WTC11 (cell line): ENCODE measurements at regions not wholly inside any gene's neighbourhood (a gene's known extent, or its start where the extent isn't known, plus 50 kb on each side); places are given as distances from the start of the nearest gene placed in this dataset.
A peak's percentile ranks its signal among the peaks of the same experiment; 100 is the strongest.

Experiments used
- ATAC-seq: fragments of 200-7000 bp; cut with Tn5 transposase; 2 replicates; pipeline ENCODE4 v1.10.0; 2021; ENCODE audit warnings: mild to moderate bottlenecking, moderate library complexity
- CTCF ChIA-PET: fragments of 300-600 bp; sonication (Branson Sonifier 250); formaldehyde crosslinking; loops from one replicate; lab custom pipeline; 2021; ENCODE audit warnings: antibody characterized with exemption; lab: Charles Lee
- POLR2A ChIA-PET: fragments of 350-600 bp; sonication (Branson Sonifier 250); formaldehyde crosslinking; loops from one replicate; lab custom pipeline; 2021; ENCODE audit warnings: antibody characterized with exemption; lab: Charles Lee
- DNase-seq: peaks from one replicate; pipeline ENCODE4 v3.0.0; 2021; ENCODE audit warnings: low spot score
- H3K27ac Mint-ChIP-seq: 2 replicates; pipeline ENCODE4 v1.8.0; 2021; ENCODE audit warnings: mixed read lengths
- H3K27me3 Mint-ChIP-seq: 2 replicates; pipeline ENCODE4 v1.8.0; 2021; ENCODE audit warnings: low read depth, mild to moderate bottlenecking, moderate library complexity, mixed read lengths
- H3K36me3 Mint-ChIP-seq: 2 replicates; pipeline ENCODE4 v1.8.0; 2021; ENCODE audit warnings: mixed read lengths
- H3K4me1 Mint-ChIP-seq: 2 replicates; pipeline ENCODE4 v1.8.0; 2022; ENCODE audit warnings: mixed read lengths
- H3K4me3 Mint-ChIP-seq: 2 replicates; pipeline ENCODE4 v1.8.0; 2021; ENCODE audit warnings: mild to moderate bottlenecking, moderate library complexity, mixed read lengths
- H3K9me3 Mint-ChIP-seq: 2 replicates; pipeline ENCODE4 v1.8.0; 2021; ENCODE audit warnings: mixed read lengths
- ATF3 ChIP-seq: sonication (generic); formaldehyde crosslinking; conservative IDR thresholded peaks from 2 replicates; pipeline ENCODE4 v1.8.1; 2022; ENCODE audit warnings: mild to moderate bottlenecking, missing genetic modification reagents
- CREM ChIP-seq: sonication (generic); formaldehyde crosslinking; IDR thresholded peaks from 2 replicates; pipeline ENCODE4 v1.8.1; 2022; ENCODE audit warnings: mild to moderate bottlenecking, missing genetic modification reagents, moderate library complexity
- E2F1 ChIP-seq: sonication (generic); formaldehyde crosslinking; IDR thresholded peaks from 2 replicates; pipeline ENCODE4 v1.8.0; 2022; ENCODE audit warnings: mild to moderate bottlenecking, missing genetic modification reagents
- E2F5 ChIP-seq: sonication (generic); formaldehyde crosslinking; IDR thresholded peaks from 2 replicates; pipeline ENCODE4 v1.8.1; 2022; ENCODE audit warnings: mild to moderate bottlenecking, moderate library complexity, missing genetic modification reagents
- ESRRA ChIP-seq: sonication (generic); formaldehyde crosslinking; IDR thresholded peaks from 2 replicates; pipeline ENCODE4 v1.8.1; 2022; ENCODE audit warnings: mild to moderate bottlenecking, missing genetic modification reagents, borderline replicate concordance
- ETV6 ChIP-seq: sonication (generic); formaldehyde crosslinking; IDR thresholded peaks from 2 replicates; pipeline ENCODE4 v1.8.1; 2022; ENCODE audit warnings: mild to moderate bottlenecking, missing genetic modification reagents
- GABPB1 ChIP-seq: sonication (generic); formaldehyde crosslinking; IDR thresholded peaks from 2 replicates; pipeline ENCODE4 v1.8.1; 2023; ENCODE audit warnings: mild to moderate bottlenecking, missing genetic modification reagents
- GTF2I ChIP-seq: fragments of 250-450 bp; sonication (Bioruptor Pico); conservative IDR thresholded peaks from 2 replicates; pipeline ENCODE4 v1.4.0; 2021; ENCODE audit warnings: mild to moderate bottlenecking
- JAZF1 ChIP-seq: fragments of 250-450 bp; sonication (Bioruptor Pico); IDR thresholded peaks from 2 replicates; pipeline ENCODE4 v1.9.0; 2021; ENCODE audit warnings: moderate library complexity, mild to moderate bottlenecking, inconsistent platforms
- KAT7 ChIP-seq: sonication (generic); formaldehyde crosslinking; IDR thresholded peaks from 2 replicates; pipeline ENCODE4 v1.8.1; 2023; ENCODE audit warnings: missing genetic modification reagents, mild to moderate bottlenecking, borderline replicate concordance
- MAX ChIP-seq: sonication (generic); formaldehyde crosslinking; IDR thresholded peaks from 2 replicates; pipeline ENCODE4 v1.8.0; 2022; ENCODE audit warnings: mild to moderate bottlenecking, missing genetic modification reagents
- MXD4 ChIP-seq: fragments of 250-450 bp; sonication (Bioruptor Pico); IDR thresholded peaks from 2 replicates; pipeline ENCODE4 v1.8.0; 2021; ENCODE audit warnings: mild to moderate bottlenecking, moderate library complexity, borderline replicate concordance
- NFE2L1 ChIP-seq: sonication (generic); formaldehyde crosslinking; IDR thresholded peaks from 2 replicates; pipeline ENCODE4 v1.8.1; 2023; ENCODE audit warnings: missing genetic modification reagents
- OVOL2 ChIP-seq: fragments of 250-450 bp; sonication (Bioruptor Pico); IDR thresholded peaks from 2 replicates; pipeline ENCODE4 v1.9.0; 2021; ENCODE audit warnings: mild to moderate bottlenecking, borderline replicate concordance
- PRDM15 ChIP-seq: sonication (generic); formaldehyde crosslinking; IDR thresholded peaks from 2 replicates; pipeline ENCODE4 v1.8.0; 2022; ENCODE audit warnings: missing genetic modification reagents
- SMAD3 ChIP-seq: sonication (generic); formaldehyde crosslinking; IDR thresholded peaks from 2 replicates; pipeline ENCODE4 v1.8.0; 2022; ENCODE audit warnings: missing genetic modification reagents, mild to moderate bottlenecking, borderline replicate concordance
- STAT6 ChIP-seq: sonication (generic); formaldehyde crosslinking; conservative IDR thresholded peaks from 2 replicates; pipeline ENCODE4 v1.8.1; 2023; ENCODE audit warnings: mild to moderate bottlenecking, low read depth, missing genetic modification reagents, moderate library complexity
- TEAD4 ChIP-seq: sonication (generic); formaldehyde crosslinking; IDR thresholded peaks from 2 replicates; pipeline ENCODE4 v1.8.0; 2022; ENCODE audit warnings: mild to moderate bottlenecking, missing genetic modification reagents
- TP53 ChIP-seq: sonication (generic); formaldehyde crosslinking; IDR thresholded peaks from 2 replicates; pipeline ENCODE4 v1.8.1; 2023; ENCODE audit warnings: mild to moderate bottlenecking, missing genetic modification reagents
- ZBTB21 ChIP-seq: sonication (generic); formaldehyde crosslinking; IDR thresholded peaks from 2 replicates; pipeline ENCODE4 v1.8.1; 2023; ENCODE audit warnings: mild to moderate bottlenecking, missing genetic modification reagents, borderline replicate concordance
- ZBTB43 ChIP-seq: sonication (generic); formaldehyde crosslinking; IDR thresholded peaks from 2 replicates; pipeline ENCODE4 v1.8.1; 2023; ENCODE audit warnings: mild to moderate bottlenecking, missing genetic modification reagents
- ZMAT4 ChIP-seq: fragments of 250-450 bp; sonication (Bioruptor Pico); IDR thresholded peaks from 2 replicates; pipeline ENCODE4 v1.9.0; 2021; ENCODE audit warnings: mild to moderate bottlenecking
- ZNF232 ChIP-seq: sonication (generic); formaldehyde crosslinking; IDR thresholded peaks from 2 replicates; pipeline ENCODE4 v1.8.0; 2022; ENCODE audit warnings: mild to moderate bottlenecking, missing genetic modification reagents

- TF ChIP-seq PRDM15 (CRISPR knock-in tag) (no peak), ZNF232 (CRISPR knock-in tag) (no peak)
- TF ChIP-seq, all 79 proteins: peak for 0
These were observed 115.4 kb upstream of the RAB4A start (continued) for GRCh38 chr1:229155472-229155871.

- H3K36me3 Mint-ChIP-seq = no peaks in the 10 kb centered on the region
- H3K4me1 Mint-ChIP-seq = peaks cover 25% of the 10 kb centered on the region
- POLR2A ChIA-PET = no interaction called here
- DNase-seq = peak; percentile 18
- H3K4me3 Mint-ChIP-seq = no peak overlapping the region
- CTCF ChIA-PET = interaction anchor here (0.5 to 1.0 kb wide), 3 partner anchors 29 to 465 kb away, joined by 3 to 4 read pairs (median 3); no protein-coding TSS in a partner anchor
- no peaks in the 10 kb centered on the region; the same call in 1 of the 2 replicates for H3K27me3 Mint-ChIP-seq
- no peaks in the 10 kb centered on the region for H3K9me3 Mint-ChIP-seq
- peak; percentile 44; the same call in 1 of the 2 replicates for ATAC-seq
- H3K27ac Mint-ChIP-seq = no peak overlapping the region
- TF ChIP-seq CREM (CRISPR knock-in tag) (no peak), TP53 (CRISPR knock-in tag) (no peak), NFE2L1 (CRISPR knock-in tag) (no peak), JAZF1 (CRISPR knock-in tag) (no peak), ZBTB21 (CRISPR knock-in tag) (no peak), E2F1 (CRISPR knock-in tag) (no peak), TEAD4 (no peak), ESRRA (CRISPR knock-in tag) (no peak), E2F5 (CRISPR knock-in tag) (no peak), ETV6 (no peak), GTF2I (CRISPR knock-in tag) (no peak)
These were observed 114.0 kb upstream of the RAB4A start for GRCh38 chr1:229156872-229157271.

- DNase-seq (no peak), ATAC-seq (no peak)
- H3K9me3 Mint-ChIP-seq = no peaks in the 10 kb centered on the region
- H3K4me3 Mint-ChIP-seq = no peak overlapping the region
- no peak overlapping the region for H3K27ac Mint-ChIP-seq
- H3K4me1 Mint-ChIP-seq = peaks cover 28% of the 10 kb centered on the region
- H3K27me3 Mint-ChIP-seq = no peaks in the 10 kb centered on the region; the same call in 1 of the 2 replicates
- POLR2A ChIA-PET = no interaction called here
- CTCF ChIA-PET = no interaction called here
- H3K36me3 Mint-ChIP-seq = no peaks in the 10 kb centered on the region
- no peak for TF ChIP-seq MXD4 (CRISPR knock-in tag)
- TF ChIP-seq E2F5 (CRISPR knock-in tag) = no peak
- no peak for TF ChIP-seq OVOL2 (CRISPR knock-in tag)
- TF ChIP-seq STAT6 (CRISPR knock-in tag) = no peak
- TF ChIP-seq GABPB1 (CRISPR knock-in tag) = no peak
- TF ChIP-seq SMAD3 (CRISPR knock-in tag) = no peak
- TF ChIP-seq MAX (CRISPR knock-in tag) = no peak
- TF ChIP-seq ZMAT4 = no peak
- no peak for TF ChIP-seq KAT7 (CRISPR knock-in tag)
- TF ChIP-seq ZBTB43 (CRISPR knock-in tag) = no peak
- no peak for TF ChIP-seq ATF3 (CRISPR knock-in tag)
These were observed 113.4 kb upstream of the RAB4A start for GRCh38 chr1:229157480-229157879.
